BJ (cell line): ENCODE measurements at regions not wholly inside any gene's neighbourhood (a gene's known extent, or its start where the extent isn't known, plus 50 kb on each side); places are given as distances from the start of the nearest gene placed in this dataset.

Experiments
- CTCF ChIA-PET: fragments of 350-600 bp; formaldehyde crosslinking; extraction: SDS; loops from one replicate; lab custom pipeline; 2021; ENCODE audit warnings: antibody characterized with exemption, inconsistent platforms; lab: Yijun Ruan, JAX
- POLR2A ChIA-PET: fragments of 300-600 bp; sonication (Branson Sonifier 250); formaldehyde crosslinking; extraction: SDS; loops from one replicate; lab custom pipeline; 2021; ENCODE audit warnings: antibody characterized with exemption; lab: Charles Lee
- DNase-seq: peaks from one replicate; pipeline ENCODE4 v3.0.0-alpha.2; 2011; ENCODE audit warnings: low read depth
- H3K27me3 ChIP-seq: 2 replicates; pipeline ENCODE4 v1.6.0; 2011; ENCODE audit warnings: low read length; ENCODE audit not compliant: control insufficient read depth, insufficient read depth
- H3K36me3 ChIP-seq: 2 replicates; pipeline ENCODE4 v1.5.1; 2011; ENCODE audit warnings: low read length; ENCODE audit not compliant: control insufficient read depth, insufficient read depth
- H3K4me3 ChIP-seq: 2 replicates; pipeline ENCODE4 v1.5.1; 2011; ENCODE audit warnings: low read depth, mild to moderate bottlenecking, control low read depth, low read length
- TF ChIP-seq, protein P1 (sequence below): IDR thresholded peaks from 2 replicates; pipeline ENCODE4 v1.5.1; 2011; ENCODE audit warnings: low read depth, mild to moderate bottlenecking, control low read depth, inconsistent platforms, low read length, moderate library complexity; ENCODE audit not compliant: insufficient read depth

DNA sequence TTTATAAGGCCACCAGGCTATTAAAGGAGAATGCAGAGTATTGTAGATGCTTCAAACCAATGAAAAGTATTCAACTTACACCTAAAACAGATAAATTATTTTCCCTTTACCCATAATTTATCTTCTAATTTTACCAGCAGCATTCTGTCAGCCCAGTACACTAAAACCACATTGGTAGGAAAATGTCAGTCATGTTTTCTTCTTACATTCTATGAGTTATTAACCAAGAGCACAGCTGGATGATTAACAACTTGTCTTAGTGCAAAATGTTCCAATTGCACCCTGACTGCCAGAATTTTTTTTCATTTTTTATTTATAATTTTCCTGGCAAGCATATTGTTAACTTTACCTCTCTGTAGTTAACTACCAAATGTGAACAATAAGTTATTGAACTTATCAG lies 79.0 kb upstream of the WDR75 start:
- ChIA-PET POLR2A (no interaction called here), CTCF (no interaction called here)
- no peak for DNase-seq
- TF ChIP-seq, protein P1, sequence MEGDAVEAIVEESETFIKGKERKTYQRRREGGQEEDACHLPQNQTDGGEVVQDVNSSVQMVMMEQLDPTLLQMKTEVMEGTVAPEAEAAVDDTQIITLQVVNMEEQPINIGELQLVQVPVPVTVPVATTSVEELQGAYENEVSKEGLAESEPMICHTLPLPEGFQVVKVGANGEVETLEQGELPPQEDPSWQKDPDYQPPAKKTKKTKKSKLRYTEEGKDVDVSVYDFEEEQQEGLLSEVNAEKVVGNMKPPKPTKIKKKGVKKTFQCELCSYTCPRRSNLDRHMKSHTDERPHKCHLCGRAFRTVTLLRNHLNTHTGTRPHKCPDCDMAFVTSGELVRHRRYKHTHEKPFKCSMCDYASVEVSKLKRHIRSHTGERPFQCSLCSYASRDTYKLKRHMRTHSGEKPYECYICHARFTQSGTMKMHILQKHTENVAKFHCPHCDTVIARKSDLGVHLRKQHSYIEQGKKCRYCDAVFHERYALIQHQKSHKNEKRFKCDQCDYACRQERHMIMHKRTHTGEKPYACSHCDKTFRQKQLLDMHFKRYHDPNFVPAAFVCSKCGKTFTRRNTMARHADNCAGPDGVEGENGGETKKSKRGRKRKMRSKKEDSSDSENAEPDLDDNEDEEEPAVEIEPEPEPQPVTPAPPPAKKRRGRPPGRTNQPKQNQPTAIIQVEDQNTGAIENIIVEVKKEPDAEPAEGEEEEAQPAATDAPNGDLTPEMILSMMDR, result no peak
- Histone ChIP-seq H3K36me3 (no peaks in the 10 kb centered on the region), H3K4me3 (no peak overlapping the region), H3K27me3 (no peaks in the 10 kb centered on the region)

DNA sequence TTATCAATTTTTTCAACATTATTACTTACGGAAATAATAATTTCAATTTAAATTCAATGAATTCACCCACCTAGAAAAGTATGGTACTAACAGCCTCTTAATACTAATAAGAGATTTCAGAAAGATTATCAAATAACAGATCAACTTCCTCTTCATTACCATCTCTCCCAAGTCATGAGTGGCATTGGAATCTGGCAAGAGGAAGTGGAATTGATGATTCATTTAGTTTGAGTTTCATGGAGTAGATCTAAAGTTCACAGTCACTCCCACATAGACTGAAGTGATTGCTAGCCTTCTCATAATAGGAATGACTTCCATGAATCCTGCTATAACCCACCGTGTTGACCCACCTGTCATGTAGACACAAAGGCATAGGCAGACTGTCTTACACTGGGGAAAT lies 77.7 kb upstream of the WDR75 start:
- DNase-seq, result peak; percentile 4
- ChIA-PET CTCF (no interaction called here), POLR2A (no interaction called here)
- no peaks in the 10 kb centered on the region for H3K27me3 ChIP-seq
- no peaks in the 10 kb centered on the region for H3K36me3 ChIP-seq
- H3K4me3 ChIP-seq, result no peak overlapping the region
- TF ChIP-seq, protein P1, result no peak

DNA sequence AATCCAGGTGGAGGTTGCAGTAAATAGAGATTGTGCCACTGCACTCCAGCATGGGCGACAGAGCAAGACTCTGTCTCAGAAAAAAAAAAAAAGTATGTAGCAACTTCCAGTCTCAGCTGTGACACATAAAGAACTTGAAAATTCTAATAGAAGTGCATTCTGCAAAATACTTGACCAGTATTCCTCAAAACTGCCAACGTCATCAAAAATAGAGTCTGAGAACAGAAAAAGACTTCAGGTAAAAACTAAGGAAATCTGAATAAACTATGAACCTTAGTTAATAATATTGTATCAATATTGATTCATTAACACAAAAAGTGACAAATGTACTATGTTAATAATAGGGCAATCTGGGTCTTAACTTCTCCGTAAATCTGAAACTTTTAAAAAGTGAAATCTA lies 76.7 kb upstream of the WDR75 start:
- DNase-seq, result no peak
- TF ChIP-seq, protein P1, result no peak
- ChIA-PET CTCF (no interaction called here), POLR2A (no interaction called here)
- Histone ChIP-seq H3K27me3 (no peaks in the 10 kb centered on the region), H3K36me3 (no peaks in the 10 kb centered on the region), H3K4me3 (no peak overlapping the region)

DNA sequence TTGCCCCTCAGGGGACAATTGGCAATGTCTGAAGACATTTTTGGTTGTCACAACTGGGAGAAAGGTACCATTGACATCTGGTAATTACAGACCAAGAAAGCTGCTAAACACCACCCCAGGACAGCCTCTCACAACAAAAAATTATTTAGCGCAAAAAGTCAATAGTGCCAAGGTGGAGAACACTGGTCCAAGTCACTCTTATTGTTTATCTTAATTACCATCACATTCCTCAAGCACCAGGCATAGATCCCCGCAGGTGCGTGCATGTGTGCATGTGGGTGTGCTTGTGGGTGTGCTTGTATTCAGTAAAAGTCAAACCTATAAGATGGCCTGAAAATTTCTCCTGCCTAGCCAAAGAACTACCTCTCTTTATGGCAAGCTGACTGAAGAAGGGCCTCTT lies 74.9 kb upstream of the WDR75 start:
- TF ChIP-seq, protein P1, result no peak
- POLR2A ChIA-PET, result no interaction called here
- DNase-seq, result no peak

DNA sequence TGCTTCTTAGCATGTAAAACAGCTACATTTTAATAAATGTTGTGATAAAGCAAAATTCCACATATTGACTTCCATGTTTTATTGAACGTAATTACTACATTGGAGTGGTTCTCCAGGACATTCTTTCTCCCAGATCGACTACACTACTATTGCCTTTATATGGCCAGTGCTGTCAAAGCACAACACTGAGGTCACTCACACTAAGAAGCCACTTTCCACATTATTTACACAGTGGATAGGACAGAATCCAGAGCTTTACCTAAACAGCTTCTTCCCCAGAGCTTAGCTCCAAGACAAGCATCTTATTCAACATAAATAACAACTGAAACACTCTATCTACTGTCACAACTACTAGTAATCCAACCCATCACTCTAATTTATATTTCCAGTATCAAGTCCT lies 73.9 kb upstream of the WDR75 start:
- TF ChIP-seq, protein P1, result no peak
- DNase-seq, result no peak
- POLR2A ChIA-PET, result no interaction called here

More for the DNA sequence above, 74.9 kb upstream of the WDR75 start:
- H3K36me3 ChIP-seq, result no peaks in the 10 kb centered on the region
- CTCF ChIA-PET, result no interaction called here
- H3K27me3 ChIP-seq, result no peaks in the 10 kb centered on the region
- H3K4me3 ChIP-seq, result no peak overlapping the region

More for the DNA sequence above, 73.9 kb upstream of the WDR75 start:
- CTCF ChIA-PET, result no interaction called here
- Histone ChIP-seq H3K36me3 (no peaks in the 10 kb centered on the region), H3K27me3 (no peaks in the 10 kb centered on the region), H3K4me3 (no peak overlapping the region)
